ENCODE measurements at regions not wholly inside any gene's neighbourhood (a gene's known extent, or its start where the extent isn't known, plus 50 kb on each side); places are given as distances from the start of the nearest gene placed in this dataset.
"Not testable (repeated sequence)": the region's sequence is repeated elsewhere in the genome, so short reads cannot be mapped to it uniquely, and the experiment has no call there.

DNA sequence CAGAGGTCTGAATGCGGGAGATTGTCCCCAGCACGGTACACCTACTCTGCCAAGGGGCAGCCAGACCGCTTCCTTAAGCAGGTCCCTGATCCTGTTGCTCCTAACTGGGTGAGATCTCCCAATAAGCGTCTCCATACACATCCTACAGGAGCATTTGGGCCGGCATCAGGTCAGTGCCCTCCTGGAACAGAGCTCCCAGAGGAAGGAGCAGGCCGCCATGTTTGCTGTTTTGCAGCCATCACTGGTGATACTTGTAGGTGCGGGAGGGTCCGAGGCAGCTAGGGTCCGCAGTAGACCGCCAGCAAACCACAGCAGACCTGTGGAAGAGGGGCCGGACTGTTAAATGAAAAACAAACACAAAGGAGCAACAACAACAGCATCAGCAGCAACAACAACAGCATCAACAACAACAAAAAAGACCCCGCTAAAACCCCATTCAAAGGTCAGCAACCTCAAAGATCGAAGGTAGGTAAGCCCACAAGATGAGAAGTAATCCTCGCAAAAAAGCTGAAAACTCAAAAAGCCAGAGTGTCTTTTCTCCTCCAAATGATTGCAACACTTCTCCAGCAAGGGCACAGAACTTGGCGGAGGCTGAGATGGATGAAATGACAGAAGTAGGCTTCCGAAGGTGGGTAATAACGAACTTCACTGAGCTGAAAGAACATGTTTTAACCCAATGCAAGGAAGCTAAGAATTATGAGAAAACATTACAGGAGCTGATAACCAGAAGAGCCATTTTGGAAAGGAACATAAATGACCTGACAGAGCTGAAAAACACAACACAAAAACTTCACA is 79.0 kb upstream of the CDH7 start:
- Histone ChIP-seq H3K27me3 (ENCODE audit: insufficient read depth, low read depth) (no peaks in the 10 kb centered on the region), H3K4me3 (IDR thresholded peaks at IDR 0.05; ENCODE audit: insufficient read depth, low read depth, low read length) (no peak overlapping the region), H4K20me1 (ENCODE audit: insufficient read depth) (no peaks in the 10 kb centered on the region), H3K27ac (no peak overlapping the region), H2AFZ (ENCODE audit: low read depth) (no peak overlapping the region), H3K4me1 (ENCODE audit: low read depth, poor library complexity, severe bottlenecking) (no peaks in the 10 kb centered on the region), H3K36me3 (ENCODE audit: insufficient read depth) (no peaks in the 10 kb centered on the region), H3K4me2 (no peak overlapping the region), H3K9ac (no peak overlapping the region), H3K79me2 (ENCODE audit: insufficient read depth, low read depth) (no peaks in the 10 kb centered on the region)
- TF ChIP-seq CTCF (conservative IDR thresholded peaks at IDR 0.05; ENCODE audit: low read depth, low read length), result no peak

DNA sequence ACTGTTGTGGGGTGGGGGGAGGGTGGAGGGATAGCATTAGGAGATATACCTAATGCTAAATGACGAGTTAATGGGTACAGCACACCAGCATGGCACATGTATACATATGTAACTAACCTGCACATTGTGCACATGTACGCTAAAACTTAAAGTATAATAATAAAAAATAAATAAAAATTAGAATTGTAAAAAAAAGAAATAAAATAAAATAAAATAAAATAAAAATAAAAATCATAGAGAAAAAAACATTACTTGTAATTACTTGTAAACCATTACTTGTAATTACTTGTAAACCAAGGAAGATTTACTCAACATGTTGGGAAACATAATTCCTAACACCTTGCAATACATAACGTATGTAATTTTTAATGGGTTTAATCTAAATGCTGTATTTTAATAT is 80.7 kb upstream of the CDH7 start:
- not testable (repeated sequence) for H4K20me1 ChIP-seq (ENCODE audit: insufficient read depth); H3K4me2 ChIP-seq; H3K36me3 ChIP-seq (ENCODE audit: insufficient read depth); H3K79me2 ChIP-seq (ENCODE audit: insufficient read depth, low read depth); H3K27me3 ChIP-seq (ENCODE audit: insufficient read depth, low read depth); H3K27ac ChIP-seq; H2AFZ ChIP-seq (ENCODE audit: low read depth); H3K4me1 ChIP-seq (ENCODE audit: low read depth, poor library complexity, severe bottlenecking); H3K4me3 ChIP-seq (IDR thresholded peaks at IDR 0.05; ENCODE audit: insufficient read depth, low read depth, low read length); H3K9ac ChIP-seq

GRCh38 chr18:65661391-65661790 is 89.4 kb upstream of the CDH7 start:
- Histone ChIP-seq H3K36me3 (ENCODE audit: insufficient read depth) (no peaks in the 10 kb centered on the region), H3K27me3 (ENCODE audit: insufficient read depth, low read depth) (no peaks in the 10 kb centered on the region), H3K4me2 (no peak overlapping the region), H4K20me1 (ENCODE audit: insufficient read depth) (no peaks in the 10 kb centered on the region), H3K9ac (no peak overlapping the region), H3K27ac (no peak overlapping the region), H2AFZ (ENCODE audit: low read depth) (no peak overlapping the region), H3K4me3 (IDR thresholded peaks at IDR 0.05; ENCODE audit: insufficient read depth, low read depth, low read length) (no peak overlapping the region), H3K79me2 (ENCODE audit: insufficient read depth, low read depth) (no peaks in the 10 kb centered on the region), H3K4me1 (ENCODE audit: low read depth, poor library complexity, severe bottlenecking) (no peaks in the 10 kb centered on the region)
- TF ChIP-seq CTCF (conservative IDR thresholded peaks at IDR 0.05; ENCODE audit: low read depth, low read length), result no peak

DNA sequence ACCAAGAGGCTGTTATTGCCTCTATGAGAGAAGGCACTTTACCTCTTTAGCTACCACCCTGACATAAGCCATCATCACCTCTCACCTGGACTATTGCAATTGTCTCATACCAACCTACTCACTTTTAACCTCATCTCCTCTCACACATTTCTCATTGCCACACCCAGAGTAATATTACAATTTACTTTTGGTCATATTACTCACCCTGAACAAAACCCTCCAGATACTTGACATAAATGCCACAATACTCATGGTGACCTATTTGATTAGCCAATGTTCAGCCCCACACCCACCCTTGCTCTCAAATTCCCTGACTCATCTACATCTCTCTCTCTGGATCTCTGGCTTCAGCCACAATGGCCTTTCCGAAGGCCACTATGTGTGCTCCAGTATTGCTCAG is 90.9 kb upstream of the CDH7 start:
- Histone ChIP-seq H3K9ac (no peak overlapping the region), H3K4me2 (no peak overlapping the region), H3K79me2 (ENCODE audit: insufficient read depth, low read depth) (no peaks in the 10 kb centered on the region), H2AFZ (ENCODE audit: low read depth) (no peak overlapping the region), H3K4me3 (IDR thresholded peaks at IDR 0.05; ENCODE audit: insufficient read depth, low read depth, low read length) (no peak overlapping the region), H3K36me3 (ENCODE audit: insufficient read depth) (no peaks in the 10 kb centered on the region), H3K27ac (no peak overlapping the region), H3K27me3 (ENCODE audit: insufficient read depth, low read depth) (no peaks in the 10 kb centered on the region), H4K20me1 (ENCODE audit: insufficient read depth) (no peaks in the 10 kb centered on the region), H3K4me1 (ENCODE audit: low read depth, poor library complexity, severe bottlenecking) (no peaks in the 10 kb centered on the region)
- TF ChIP-seq CTCF (conservative IDR thresholded peaks at IDR 0.05; ENCODE audit: low read depth, low read length), result no peak

DNA sequence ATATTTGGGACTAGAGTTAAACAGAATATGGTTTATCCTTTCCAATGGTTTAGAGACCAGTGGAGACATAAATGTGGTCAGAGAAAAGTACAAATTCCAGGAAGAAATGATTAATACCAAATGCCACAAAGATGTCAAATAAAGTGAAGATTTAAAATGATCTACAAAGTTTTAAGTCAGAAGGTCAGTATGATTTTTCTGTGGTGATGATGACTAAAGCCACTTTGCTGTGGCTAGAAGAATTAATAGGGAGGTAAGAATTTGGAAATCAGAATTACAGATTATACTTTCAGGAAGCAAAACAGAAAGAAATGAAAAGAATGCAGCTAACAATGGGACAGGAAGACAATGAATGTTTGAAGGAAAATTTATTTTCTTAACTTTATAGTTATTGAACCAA is 91.5 kb upstream of the CDH7 start:
- Histone ChIP-seq H3K36me3 (ENCODE audit: insufficient read depth) (no peaks in the 10 kb centered on the region), H3K27me3 (ENCODE audit: insufficient read depth, low read depth) (no peaks in the 10 kb centered on the region), H3K4me3 (IDR thresholded peaks at IDR 0.05; ENCODE audit: insufficient read depth, low read depth, low read length) (no peak overlapping the region), H3K27ac (no peak overlapping the region), H2AFZ (ENCODE audit: low read depth) (no peak overlapping the region), H3K9ac (no peak overlapping the region), H3K4me2 (no peak overlapping the region), H4K20me1 (ENCODE audit: insufficient read depth) (no peaks in the 10 kb centered on the region), H3K4me1 (ENCODE audit: low read depth, poor library complexity, severe bottlenecking) (no peaks in the 10 kb centered on the region), H3K79me2 (ENCODE audit: insufficient read depth, low read depth) (no peaks in the 10 kb centered on the region)
- TF ChIP-seq CTCF (conservative IDR thresholded peaks at IDR 0.05; ENCODE audit: low read depth, low read length), result no peak

Data from KMS-11 (cell line).